HCT116 (cell line): ENCODE measurements at regions not wholly inside any gene's neighbourhood (a gene's known extent, or its start where the extent isn't known, plus 50 kb on each side); places are given as distances from the start of the nearest gene placed in this dataset.

Experiments used
- ATAC-seq: fragments of 200-7000 bp; cut with Tn5 transposase; 2 replicates; pipeline ENCODE4 v1.9.1; 2020; ENCODE audit warnings: mild to moderate bottlenecking, moderate library complexity
- BruUV-seq: library from RNA; stranded (reverse); fragments of 400-500 nt; replicated peaks from 2 replicates; lab custom pipeline; 2021; lab: Mats Ljungman, UMichigan
- CTCF ChIA-PET: fragments of 300-600 bp; sonication (Branson Sonifier 250); formaldehyde crosslinking; loops from one replicate; lab custom pipeline; 2021; ENCODE audit warnings: antibody characterized with exemption; lab: Charles Lee
- POLR2A ChIA-PET: fragments of 300-600, 350-600 bp; sonication (Branson Sonifier 250); formaldehyde crosslinking; loops from one replicate; lab custom pipeline; 2021; ENCODE audit warnings: antibody characterized with exemption; lab: Charles Lee
- RAD21 ChIA-PET, 2 experiments: fragments of 300-600 bp; sonication (Branson Sonifier 250); formaldehyde crosslinking; loops; one replicate each; lab custom pipeline; 2023; ENCODE audit warnings: low total read pairs in 2 of 2; ENCODE audit not compliant: uncharacterized antibody in 2 of 2, unreplicated experiment in 2 of 2, low non-redundant PET in 1 of 2; lab: Charles Lee
- DNase-seq: peaks from one replicate; pipeline ENCODE4 v3.0.0-alpha.2; 2010; ENCODE audit warnings: low read depth, low spot score
- H2AFZ ChIP-seq: fragments of 200-600 bp; shearing (Covaris generic), sonication (generic); 2 replicates; pipeline ENCODE4 v1.6.1; 2017; ENCODE audit warnings: low read depth, mixed run types, mixed read lengths, antibody characterized with exemption, low read length; ENCODE audit not compliant: poor library complexity, severe bottlenecking
- H3K27ac ChIP-seq: 2 replicates; pipeline ENCODE4 v1.5.1; 2012; ENCODE audit warnings: low read depth, low read length
- H3K27me3 ChIP-seq: fragments of 200-600 bp; sonication (generic); 2 replicates; pipeline ENCODE4 v1.6.1; 2016; ENCODE audit warnings: mixed run types, low read length, mixed read lengths; ENCODE audit not compliant: insufficient read depth
- H3K36me3 ChIP-seq, 2 experiments: fragments of 200-500 bp in 1 of 2; fragments of 200-600 bp in 1 of 2; sonication (Bioruptor generic) in 1 of 2; sonication (generic) in 1 of 2; 2 replicates each; pipeline versions ENCODE4 v1.5.1 to v1.6.1; 2014 to 2016; ENCODE audit warnings: low read length in 2 of 2, inconsistent platforms in 1 of 2, mixed read lengths in 1 of 2, mixed run types in 1 of 2; ENCODE audit not compliant: insufficient read depth in 2 of 2, control insufficient read depth in 1 of 2
- H3K4me1 ChIP-seq, 2 experiments: fragments of 200-600 bp in 1 of 2; sonication (generic) in 1 of 2; 2 replicates each; pipeline versions ENCODE4 v1.5.1 to v1.6.1; 2012 to 2017; ENCODE audit warnings: low read length in 2 of 2, inconsistent platforms in 1 of 2, mild to moderate bottlenecking in 1 of 2, mixed read lengths in 1 of 2, mixed run types in 1 of 2, moderate library complexity in 1 of 2; ENCODE audit not compliant: insufficient read depth in 2 of 2, control insufficient read depth in 1 of 2
- H3K4me2 ChIP-seq: fragments of 200-600 bp; sonication (generic); 2 replicates; pipeline ENCODE4 v1.6.1; 2017; ENCODE audit warnings: mixed run types, low read length, mixed read lengths
- H3K4me3 ChIP-seq, 2 experiments: fragments of 200-600 bp in 1 of 2; sonication (generic) in 1 of 2; replicated peaks in 1 of 2; 2 replicates each; pipeline ENCODE4 v1.5.1; 2011 to 2016; ENCODE audit warnings: low read length in 2 of 2, control low read depth in 1 of 2, low read depth in 1 of 2, mild to moderate bottlenecking in 1 of 2, mixed read lengths in 1 of 2, mixed run types in 1 of 2
- H3K79me2 ChIP-seq: fragments of 200-600 bp; sonication (generic); 2 replicates; pipeline ENCODE4 v1.6.1; 2017; ENCODE audit warnings: mild to moderate bottlenecking, mixed run types, low read length, moderate library complexity, mixed read lengths; ENCODE audit not compliant: insufficient read depth
- H3K9ac ChIP-seq: fragments of 200-600 bp; sonication (generic); 2 replicates; pipeline ENCODE4 v1.6.1; 2016; ENCODE audit warnings: low read length, mixed read lengths
- H3K9me2 ChIP-seq: fragments of 200-600 bp; sonication (generic), shearing (Covaris generic); 2 replicates; pipeline ENCODE4 v1.6.1; 2017; ENCODE audit warnings: mixed run types, mild to moderate bottlenecking, moderate library complexity; ENCODE audit not compliant: insufficient read depth
- H3K9me3 ChIP-seq, 2 experiments: fragments of 200-500 bp in 1 of 2; fragments of 200-600 bp in 1 of 2; sonication (Bioruptor generic) in 1 of 2; sonication (generic) in 1 of 2; 2 replicates each; pipeline ENCODE4 v1.6.1; 2014 to 2017; ENCODE audit warnings: low read length in 2 of 2, mixed read lengths in 2 of 2, inconsistent platforms in 1 of 2, low read depth in 1 of 2, mild to moderate bottlenecking in 1 of 2, mixed run types in 1 of 2, moderate library complexity in 1 of 2; ENCODE audit not compliant: control insufficient read depth in 1 of 2, insufficient read depth in 1 of 2
- H4K20me1 ChIP-seq: fragments of 200-600 bp; sonication (generic), shearing (Covaris generic); 2 replicates; pipeline ENCODE4 v1.6.1; 2017; ENCODE audit warnings: mixed run types, mild to moderate bottlenecking, moderate library complexity; ENCODE audit not compliant: insufficient read depth
- CEBPB ChIP-seq: IDR thresholded peaks from 2 replicates; pipeline ENCODE4 v1.6.1; 2012; ENCODE audit warnings: low read depth
- EGR1 ChIP-seq: IDR thresholded peaks from 2 replicates; pipeline ENCODE4 v1.6.1; 2012; ENCODE audit warnings: low read depth
- EZH2 ChIP-seq: fragments of 200-600 bp; sonication (generic); IDR thresholded peaks from 2 replicates; pipeline ENCODE4 v1.6.1; 2017; ENCODE audit warnings: antibody characterized with exemption, mixed run types
- POLR2AphosphoS5 ChIP-seq: IDR thresholded peaks from 2 replicates; pipeline ENCODE4 v1.6.1; 2011; ENCODE audit warnings: mild to moderate bottlenecking, low read depth, low read length, moderate library complexity
- SRF ChIP-seq: IDR thresholded peaks from 2 replicates; pipeline ENCODE4 v1.6.1; 2012; ENCODE audit warnings: low read depth
- TCF7L2 ChIP-seq: IDR thresholded peaks from 2 replicates; pipeline ENCODE4 v1.7.0; 2011; ENCODE audit warnings: borderline replicate concordance, inconsistent platforms; ENCODE audit not compliant: insufficient read depth, insufficient read length; ENCODE audit errors: extremely low read depth
- ZNF274 ChIP-seq: fragments of 200-500 bp; sonication (Bioruptor generic); IDR thresholded peaks from 2 replicates; pipeline ENCODE4 v1.6.1; 2014; ENCODE audit warnings: mild to moderate bottlenecking, low read depth, low read length, inconsistent platforms
- intact Hi-C: fragments of 100-400 bp; cut with micrococcal nuclease; formaldehyde crosslinking; loops from 2 replicates; pipeline ENCODE4 v1.10.0; 2022
- TF ChIP-seq, protein P1 (sequence below), 3 experiments: fragments of 200-600 bp in 1 of 3; sonication (generic) in 1 of 3; IDR thresholded peaks in 2 of 3; conservative IDR thresholded peaks in 1 of 3; 2 replicates each; pipeline ENCODE4 v1.5.1; 2012 to 2017; ENCODE audit warnings: low read depth in 2 of 3, low read length in 2 of 3, antibody characterized with exemption in 1 of 3, borderline replicate concordance in 1 of 3, control low read depth in 1 of 3, mild to moderate bottlenecking in 1 of 3, mixed read lengths in 1 of 3, mixed run types in 1 of 3, moderate library complexity in 1 of 3; ENCODE audit not compliant: insufficient read depth in 1 of 3
- TF ChIP-seq, protein P2 (sequence below): IDR thresholded peaks from 2 replicates; pipeline ENCODE4 v1.6.1; 2012

DNA sequence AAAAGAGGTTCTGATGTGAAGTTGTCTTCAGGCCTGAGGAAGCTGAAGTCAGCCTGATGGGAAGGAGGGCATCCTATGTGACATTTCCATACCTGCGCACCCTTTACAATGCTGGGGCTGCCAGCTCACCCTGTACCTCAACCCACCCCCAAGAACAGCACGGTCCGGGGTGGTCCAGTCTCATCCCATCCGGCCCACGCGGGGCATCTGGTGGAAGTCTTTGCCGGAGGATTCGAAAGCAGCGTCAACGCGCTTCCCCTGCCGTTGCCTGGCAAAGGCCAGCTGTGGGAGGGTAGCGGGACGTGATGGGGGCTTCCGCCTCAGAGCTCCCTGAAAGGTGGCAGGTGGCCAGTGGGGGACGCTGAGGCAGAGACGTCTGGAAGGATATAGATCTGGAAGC, 113.6 kb upstream of the ANKRD30BL start:
- POLR2A ChIA-PET: no interaction called here
- TF ChIP-seq SRF (no peak), EZH2 (no peak), EGR1 (no peak), ZNF274 (no peak)
- TF ChIP-seq, protein P1, sequence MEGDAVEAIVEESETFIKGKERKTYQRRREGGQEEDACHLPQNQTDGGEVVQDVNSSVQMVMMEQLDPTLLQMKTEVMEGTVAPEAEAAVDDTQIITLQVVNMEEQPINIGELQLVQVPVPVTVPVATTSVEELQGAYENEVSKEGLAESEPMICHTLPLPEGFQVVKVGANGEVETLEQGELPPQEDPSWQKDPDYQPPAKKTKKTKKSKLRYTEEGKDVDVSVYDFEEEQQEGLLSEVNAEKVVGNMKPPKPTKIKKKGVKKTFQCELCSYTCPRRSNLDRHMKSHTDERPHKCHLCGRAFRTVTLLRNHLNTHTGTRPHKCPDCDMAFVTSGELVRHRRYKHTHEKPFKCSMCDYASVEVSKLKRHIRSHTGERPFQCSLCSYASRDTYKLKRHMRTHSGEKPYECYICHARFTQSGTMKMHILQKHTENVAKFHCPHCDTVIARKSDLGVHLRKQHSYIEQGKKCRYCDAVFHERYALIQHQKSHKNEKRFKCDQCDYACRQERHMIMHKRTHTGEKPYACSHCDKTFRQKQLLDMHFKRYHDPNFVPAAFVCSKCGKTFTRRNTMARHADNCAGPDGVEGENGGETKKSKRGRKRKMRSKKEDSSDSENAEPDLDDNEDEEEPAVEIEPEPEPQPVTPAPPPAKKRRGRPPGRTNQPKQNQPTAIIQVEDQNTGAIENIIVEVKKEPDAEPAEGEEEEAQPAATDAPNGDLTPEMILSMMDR (IDR thresholded peaks at IDR 0.05 in 2 of 3, conservative IDR thresholded peaks at IDR 0.05 in 1 of 3; ENCODE audit: borderline replicate concordance in 1 of 3, insufficient read depth in 1 of 3, low read depth in 2 of 3, low read length in 2 of 3): no peak
- TF ChIP-seq, all 23 proteins: peak for 0
- DNase-seq (no peak), ATAC-seq (no peak)
- H3K79me2 ChIP-seq: no peaks in the 10 kb centered on the region
- H2AFZ ChIP-seq: no peak overlapping the region
- ChIA-PET CTCF (no interaction called here), RAD21 (no interaction called here)
- no peak overlapping the region for H3K4me2 ChIP-seq
- H3K9me2 ChIP-seq: no peaks in the 10 kb centered on the region
- H3K9ac ChIP-seq: no peak overlapping the region
- H3K36me3 ChIP-seq: no peaks in the 10 kb centered on the region
- intact Hi-C loops: no loop called here
- H3K27ac ChIP-seq: no peak overlapping the region
- H4K20me1 ChIP-seq: no peaks in the 10 kb centered on the region
- no peaks in the 10 kb centered on the region for H3K4me1 ChIP-seq
- no peaks in the 10 kb centered on the region; a peak in 2 of 4 replicates for H3K9me3 ChIP-seq
- no peak overlapping the region for H3K4me3 ChIP-seq
- H3K27me3 ChIP-seq: peaks cover 10% of the 10 kb centered on the region; the same call in 1 of the 2 replicates
- no TSS peak for BruUV-seq

DNA sequence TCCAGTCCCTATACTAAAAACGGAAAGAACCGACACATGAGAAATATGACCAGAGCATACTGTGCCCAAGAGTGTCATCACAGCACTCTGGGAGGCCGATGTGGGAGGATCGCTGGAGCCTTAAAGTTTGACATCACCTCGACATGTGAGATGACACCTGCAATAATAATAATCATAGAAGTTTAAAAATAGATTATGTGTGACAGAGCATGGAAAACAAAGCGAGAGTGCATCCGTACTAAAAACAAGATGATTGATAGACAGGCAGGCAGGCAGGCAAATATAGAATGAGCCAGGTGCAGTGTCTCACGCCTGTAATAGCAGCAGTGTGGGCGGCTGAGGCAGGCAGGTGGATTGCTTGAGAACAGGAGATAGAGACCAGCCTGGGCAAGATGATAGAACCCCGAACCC, 114.8 kb upstream of the ANKRD30BL start:
- ChIA-PET RAD21 (no interaction called here), CTCF (no interaction called here), POLR2A (no interaction called here)
- no peak for DNase-seq
- H3K9me3 ChIP-seq: no peaks in the 10 kb centered on the region; a peak in 1 of 4 replicates
- no TSS peak for BruUV-seq
- no peaks in the 10 kb centered on the region for H3K9me2 ChIP-seq
- no peaks in the 10 kb centered on the region for H3K4me1 ChIP-seq
- no peaks in the 10 kb centered on the region for H3K79me2 ChIP-seq
- no peaks in the 10 kb centered on the region for H3K36me3 ChIP-seq
- no peak overlapping the region for H3K27ac ChIP-seq
- TF ChIP-seq CEBPB (no peak), SRF (no peak), TCF7L2 (no peak), POLR2AphosphoS5 (no peak), EZH2 (no peak)
- TF ChIP-seq, protein P1 (IDR thresholded peaks at IDR 0.05 in 2 of 3, conservative IDR thresholded peaks at IDR 0.05 in 1 of 3; ENCODE audit: borderline replicate concordance in 1 of 3, insufficient read depth in 1 of 3, low read depth in 2 of 3, low read length in 2 of 3): no peak
- TF ChIP-seq, protein P2, sequence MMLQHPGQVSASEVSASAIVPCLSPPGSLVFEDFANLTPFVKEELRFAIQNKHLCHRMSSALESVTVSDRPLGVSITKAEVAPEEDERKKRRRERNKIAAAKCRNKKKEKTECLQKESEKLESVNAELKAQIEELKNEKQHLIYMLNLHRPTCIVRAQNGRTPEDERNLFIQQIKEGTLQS: no peak
- TF ChIP-seq, all 23 proteins: peak for 0
- intact Hi-C loops: no loop called here
- H3K4me3 ChIP-seq: no peak overlapping the region
- H3K4me2 ChIP-seq: no peak overlapping the region
- ATAC-seq: no peak
- H3K27me3 ChIP-seq: no peaks in the 10 kb centered on the region
- H4K20me1 ChIP-seq: no peaks in the 10 kb centered on the region
- no peak overlapping the region for H3K9ac ChIP-seq
- no peak overlapping the region for H2AFZ ChIP-seq
